B cell (primary cell): ENCODE measurements at regions not wholly inside any gene's neighbourhood (a gene's known extent, or its start where the extent isn't known, plus 50 kb on each side); places are given as distances from the start of the nearest gene placed in this dataset.

ENCODE experiments used
- ATAC-seq: fragments of 200-7000 bp; cut with Tn5 transposase; one replicate; pipeline ENCODE4 v1.10.0; 2021; ENCODE audit warnings: low read depth, mild to moderate bottlenecking, moderate number of reproducible peaks, moderate library complexity
- CTCF ChIA-PET: fragments of 350-600 bp; sonication (Branson Sonifier 250); formaldehyde crosslinking; loops from one replicate; lab custom pipeline; 2021; ENCODE audit warnings: antibody characterized with exemption, inconsistent platforms; lab: Charles Lee
- POLR2A ChIA-PET: fragments of 350-600 bp; sonication (Branson Sonifier 250); formaldehyde crosslinking; loops from one replicate; lab custom pipeline; 2021; ENCODE audit warnings: antibody characterized with exemption; lab: Charles Lee
- DNase-seq: peaks from one replicate; pipeline ENCODE4 v3.0.0; 2013
- H2AFZ ChIP-seq: 2 replicates; pipeline ENCODE4 v1.6.1; 2012; ENCODE audit warnings: mild to moderate bottlenecking, low read depth, low read length; ENCODE audit not compliant: insufficient read depth, poor library complexity, severe bottlenecking
- H3K27ac ChIP-seq, 2 donors: 1 replicate in 1 of 2; 2 replicates in 1 of 2; pipeline ENCODE4 v1.5.1; 2012 to 2013; ENCODE audit warnings: low read length in 2 of 2, mild to moderate bottlenecking in 2 of 2, moderate library complexity in 1 of 2
- H3K27me3 ChIP-seq, 4 experiments: fragments of 200-600 bp in 1 of 4; sonication (generic) in 1 of 4; replicated peaks in 1 of 4; 1 replicate in 2 of 4; 2 replicates in 2 of 4; pipeline versions ENCODE4 v1.6.1 to v1.7.0; 2013 to 2016; ENCODE audit warnings: low read length in 3 of 4, mild to moderate bottlenecking in 2 of 4, mixed read lengths in 1 of 4, moderate library complexity in 1 of 4; ENCODE audit not compliant: insufficient read depth in 4 of 4, control insufficient read depth in 3 of 4; ENCODE audit errors: control extremely low read depth in 1 of 4
- H3K36me3 ChIP-seq, 2 experiments: replicated peaks in 1 of 2; 1 replicate in 1 of 2; 2 replicates in 1 of 2; pipeline versions ENCODE4 v1.6.1 to v1.7.1; 2013; ENCODE audit warnings: low read length in 1 of 2; ENCODE audit not compliant: insufficient read depth in 2 of 2, control insufficient read depth in 1 of 2; ENCODE audit errors: control extremely low read depth in 1 of 2, extremely low read depth in 1 of 2
- H3K4me1 ChIP-seq, 2 donors: fragments of 200-600 bp in 1 of 2; sonication (generic) in 1 of 2; 1 replicate in 1 of 2; 2 replicates in 1 of 2; pipeline versions ENCODE4 v1.5.1 to v1.6.1; 2013 to 2017; ENCODE audit warnings: low read length in 2 of 2; ENCODE audit not compliant: control insufficient read depth in 2 of 2, insufficient read depth in 2 of 2
- H3K4me2 ChIP-seq: replicated peaks from 2 replicates; pipeline ENCODE3; 2012; ENCODE audit warnings: mild to moderate bottlenecking, low read depth, low read length; ENCODE audit not compliant: poor library complexity, severe bottlenecking
- H3K4me3 ChIP-seq, 5 experiments: fragments of 200-600 bp in 1 of 5; sonication (generic) in 1 of 5; 1 replicate in 3 of 5; 2 replicates in 2 of 5; pipeline versions ENCODE4 v1.5.1 to v1.7.0; 2011 to 2016; ENCODE audit warnings: low read length in 4 of 5, mild to moderate bottlenecking in 4 of 5, low read depth in 2 of 5, control low read depth in 1 of 5, moderate library complexity in 1 of 5; ENCODE audit not compliant: insufficient read depth in 1 of 5; ENCODE audit errors: control extremely low read depth in 1 of 5, extremely low read depth in 1 of 5
- H3K79me2 ChIP-seq: fragments of 200-600 bp; sonication (generic); one replicate; pipeline ENCODE4 v1.6.0; 2016; ENCODE audit warnings: low read length; ENCODE audit not compliant: control insufficient read depth, insufficient read depth
- H3K9ac ChIP-seq: fragments of 200-600 bp; sonication (generic); 2 replicates; pipeline ENCODE4 v1.6.1; 2017; ENCODE audit warnings: mild to moderate bottlenecking, low read length, moderate library complexity
- H3K9me3 ChIP-seq, 3 donors: one replicate each; pipeline versions ENCODE4 v1.6.1 to v1.7.1; 2013; ENCODE audit warnings: low read length in 2 of 3; ENCODE audit not compliant: control insufficient read depth in 2 of 3, insufficient read depth in 1 of 3; ENCODE audit errors: control extremely low read depth in 1 of 3
- H4K20me1 ChIP-seq: 2 replicates; pipeline ENCODE4 v1.6.0; 2012; ENCODE audit warnings: mild to moderate bottlenecking, low read length; ENCODE audit not compliant: insufficient read depth, control insufficient read depth, poor library complexity, severe bottlenecking
- H3K27ac Mint-ChIP-seq: one replicate; pipeline ENCODE4 v1.8.0; 2021; ENCODE audit warnings: mixed read lengths
- H3K27me3 Mint-ChIP-seq: one replicate; pipeline ENCODE4 v1.8.0; 2021; ENCODE audit warnings: mixed read lengths
- H3K4me1 Mint-ChIP-seq: one replicate; pipeline ENCODE4 v1.8.0; 2021; ENCODE audit warnings: mixed read lengths
- H3K4me3 Mint-ChIP-seq: one replicate; pipeline ENCODE4 v1.8.0; 2021; ENCODE audit warnings: mixed read lengths
- H3K9me3 Mint-ChIP-seq: one replicate; pipeline ENCODE4 v1.8.0; 2022; ENCODE audit warnings: mixed read lengths; ENCODE audit not compliant: insufficient read depth
- CTCF ChIP-seq: fragments of 200-600 bp; IDR thresholded peaks from one replicate; pipeline ENCODE4 v1.8.0; 2022; ENCODE audit warnings: antibody characterized with exemption, mild to moderate bottlenecking
- EZH2 ChIP-seq: IDR thresholded peaks from 2 replicates; pipeline ENCODE4 v1.6.1; 2012; ENCODE audit warnings: borderline replicate concordance, low read depth, mild to moderate bottlenecking, moderate library complexity, low read length; ENCODE audit not compliant: insufficient read depth, poor library complexity, severe bottlenecking
- WGBS: methylation state at CpG from one replicate; pipeline ENCODE4 v1.1.5; 2013; ENCODE audit warnings: missing lambda C conversion rate; ENCODE audit not compliant: insufficient coverage; 5-methylcytosine and 5-hydroxymethylcytosine counted together
- intact Hi-C: fragments of 100-400 bp; cut with micrococcal nuclease; formaldehyde crosslinking; loops from one replicate; pipeline ENCODE4 v1.10.0; 2022

- no peak overlapping the region for H3K4me2 ChIP-seq
- Mint-ChIP-seq H3K27ac (no peak overlapping the region), H3K27me3 (no peaks in the 10 kb centered on the region), H3K9me3 (peaks cover 4% of the 10 kb centered on the region), H3K4me3 (no peak overlapping the region), H3K4me1 (no peaks in the 10 kb centered on the region)
- WGBS = 60% methylated on average over 1 of the region's 2 CpGs
- intact Hi-C loops = no loop called here
- ATAC-seq (no peak), DNase-seq (no peak)
- no peaks in the 10 kb centered on the region for H3K27me3 ChIP-seq
- H3K4me1 ChIP-seq = no peaks in the 10 kb centered on the region
- H3K27ac ChIP-seq = no peak overlapping the region
- H3K9ac ChIP-seq = no peak overlapping the region
- ChIA-PET CTCF (no interaction called here), POLR2A (no interaction called here)
- H3K4me3 ChIP-seq = no peak overlapping the region
- H2AFZ ChIP-seq = no peak overlapping the region
- H4K20me1 ChIP-seq = no peaks in the 10 kb centered on the region
- peaks cover 0 to 8% (median 0%) of the 10 kb centered on the region in 3 donors for H3K9me3 ChIP-seq
- no peaks in the 10 kb centered on the region for H3K36me3 ChIP-seq
- no peaks in the 10 kb centered on the region for H3K79me2 ChIP-seq
- TF ChIP-seq CTCF = no peak
- no peak for TF ChIP-seq EZH2
Measured at GRCh38 chr7:54337466-54337865, 204.7 kb upstream of the VSTM2A start.

- intact Hi-C loops = no loop called here
- 90% methylated on average over 2 of the region's 3 CpGs for WGBS
- CTCF ChIA-PET = no interaction called here
Measured at GRCh38 chr7:54338319-54338718, 203.9 kb upstream of the VSTM2A start.

More at GRCh38 chr7:54338319-54338718, 203.9 kb upstream of the VSTM2A start:
- no peaks in the 10 kb centered on the region for H4K20me1 ChIP-seq
- POLR2A ChIA-PET = no interaction called here
- H2AFZ ChIP-seq = no peak overlapping the region
- H3K4me3 Mint-ChIP-seq = no peak overlapping the region
- peaks cover 4% of the 10 kb centered on the region for H3K9me3 Mint-ChIP-seq
- no peaks in the 10 kb centered on the region for H3K79me2 ChIP-seq
- no peaks in the 10 kb centered on the region for H3K27me3 Mint-ChIP-seq
- DNase-seq (no peak), ATAC-seq (no peak)
- H3K9me3 ChIP-seq = peaks cover 0 to 7% (median 0%) of the 10 kb centered on the region in 3 donors
- no peak overlapping the region for H3K4me2 ChIP-seq
- H3K4me1 Mint-ChIP-seq = no peaks in the 10 kb centered on the region
- no peaks in the 10 kb centered on the region for H3K4me1 ChIP-seq
- no peaks in the 10 kb centered on the region for H3K36me3 ChIP-seq
- H3K9ac ChIP-seq = no peak overlapping the region
- no peak overlapping the region for H3K27ac Mint-ChIP-seq
- H3K27me3 ChIP-seq = no peaks in the 10 kb centered on the region
- H3K27ac ChIP-seq = no peak overlapping the region
- no peak overlapping the region for H3K4me3 ChIP-seq
- no peak for TF ChIP-seq EZH2
- TF ChIP-seq CTCF = no peak
